Ishikawa (cell line): ENCODE measurements at regions not wholly inside any gene's neighbourhood (a gene's known extent, or its start where the extent isn't known, plus 50 kb on each side); places are given as distances from the start of the nearest gene placed in this dataset.

ENCODE experiments used
- CEBPB ChIP-seq: IDR thresholded peaks from 2 replicates; pipeline ENCODE4 v1.6.1; 2012
- CREB1 ChIP-seq: IDR thresholded peaks from 2 replicates; pipeline ENCODE4 v1.6.1; 2012; ENCODE audit warnings: low read depth
- EGR1 ChIP-seq: IDR thresholded peaks from 2 replicates; pipeline ENCODE4 v1.6.1; 2012
- EP300 ChIP-seq: IDR thresholded peaks from 2 replicates; pipeline ENCODE4 v1.6.1; 2012; ENCODE audit warnings: borderline replicate concordance
- FOXM1 ChIP-seq: IDR thresholded peaks from 2 replicates; pipeline ENCODE4 v1.6.1; 2012; ENCODE audit warnings: low read depth, borderline replicate concordance
- NFIC ChIP-seq: IDR thresholded peaks from 2 replicates; pipeline ENCODE4 v1.6.1; 2012
- RAD21 ChIP-seq: IDR thresholded peaks from 2 replicates; pipeline ENCODE4 v1.6.1; 2012; ENCODE audit warnings: low read depth
- TAF1 ChIP-seq: IDR thresholded peaks from 2 replicates; pipeline ENCODE4 v1.6.1; 2012; ENCODE audit warnings: low read depth, mild to moderate bottlenecking
- TCF12 ChIP-seq: IDR thresholded peaks from 2 replicates; pipeline ENCODE4 v1.6.1; 2012; ENCODE audit warnings: low read depth
- TEAD4 ChIP-seq: IDR thresholded peaks from 2 replicates; pipeline ENCODE4 v1.6.1; 2012
- USF1 ChIP-seq: IDR thresholded peaks from 2 replicates; pipeline ENCODE4 v1.6.1; 2012
- YY1 ChIP-seq: IDR thresholded peaks from 2 replicates; pipeline ENCODE4 v1.6.1; 2012; ENCODE audit warnings: low read depth
- ZBTB7A ChIP-seq: IDR thresholded peaks from 2 replicates; pipeline ENCODE4 v1.6.1; 2012; ENCODE audit warnings: low read depth
- TF ChIP-seq, protein P1 (sequence below): IDR thresholded peaks from 2 replicates; pipeline ENCODE4 v1.6.1; 2012; ENCODE audit warnings: low read depth, mild to moderate bottlenecking
- TF ChIP-seq, protein P2 (sequence below): IDR thresholded peaks from 2 replicates; pipeline ENCODE4 v1.6.1; 2012

DNA sequence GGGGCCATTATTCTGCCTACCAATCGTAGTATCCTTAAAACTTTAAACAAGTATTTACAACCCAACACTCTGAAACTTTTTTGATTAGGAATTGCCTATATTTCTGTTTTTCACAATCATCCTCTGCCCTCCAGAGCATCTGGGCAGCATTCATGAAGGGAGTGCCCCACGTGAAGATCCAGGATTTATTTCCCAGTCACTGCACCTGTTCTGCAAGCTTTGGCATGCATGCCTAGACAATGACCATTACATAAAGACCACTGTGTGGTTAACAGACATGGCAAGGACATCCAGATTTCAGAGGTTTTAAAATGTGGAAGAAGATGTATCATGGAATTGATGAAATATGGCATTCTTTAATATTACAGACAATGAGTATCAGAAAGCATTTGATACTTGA, 1083.8 kb downstream of the TBC1D22A start:
- TF ChIP-seq FOXM1 (no peak), ZBTB7A (no peak), RAD21 (no peak), CREB1 (no peak), EGR1 (no peak), YY1 (no peak), TEAD4 (no peak), TCF12 (no peak), CEBPB (no peak), NFIC (no peak), EP300 (no peak), TAF1 (no peak), USF1 (no peak)
- TF ChIP-seq, protein P1, sequence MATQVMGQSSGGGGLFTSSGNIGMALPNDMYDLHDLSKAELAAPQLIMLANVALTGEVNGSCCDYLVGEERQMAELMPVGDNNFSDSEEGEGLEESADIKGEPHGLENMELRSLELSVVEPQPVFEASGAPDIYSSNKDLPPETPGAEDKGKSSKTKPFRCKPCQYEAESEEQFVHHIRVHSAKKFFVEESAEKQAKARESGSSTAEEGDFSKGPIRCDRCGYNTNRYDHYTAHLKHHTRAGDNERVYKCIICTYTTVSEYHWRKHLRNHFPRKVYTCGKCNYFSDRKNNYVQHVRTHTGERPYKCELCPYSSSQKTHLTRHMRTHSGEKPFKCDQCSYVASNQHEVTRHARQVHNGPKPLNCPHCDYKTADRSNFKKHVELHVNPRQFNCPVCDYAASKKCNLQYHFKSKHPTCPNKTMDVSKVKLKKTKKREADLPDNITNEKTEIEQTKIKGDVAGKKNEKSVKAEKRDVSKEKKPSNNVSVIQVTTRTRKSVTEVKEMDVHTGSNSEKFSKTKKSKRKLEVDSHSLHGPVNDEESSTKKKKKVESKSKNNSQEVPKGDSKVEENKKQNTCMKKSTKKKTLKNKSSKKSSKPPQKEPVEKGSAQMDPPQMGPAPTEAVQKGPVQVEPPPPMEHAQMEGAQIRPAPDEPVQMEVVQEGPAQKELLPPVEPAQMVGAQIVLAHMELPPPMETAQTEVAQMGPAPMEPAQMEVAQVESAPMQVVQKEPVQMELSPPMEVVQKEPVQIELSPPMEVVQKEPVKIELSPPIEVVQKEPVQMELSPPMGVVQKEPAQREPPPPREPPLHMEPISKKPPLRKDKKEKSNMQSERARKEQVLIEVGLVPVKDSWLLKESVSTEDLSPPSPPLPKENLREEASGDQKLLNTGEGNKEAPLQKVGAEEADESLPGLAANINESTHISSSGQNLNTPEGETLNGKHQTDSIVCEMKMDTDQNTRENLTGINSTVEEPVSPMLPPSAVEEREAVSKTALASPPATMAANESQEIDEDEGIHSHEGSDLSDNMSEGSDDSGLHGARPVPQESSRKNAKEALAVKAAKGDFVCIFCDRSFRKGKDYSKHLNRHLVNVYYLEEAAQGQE, result no peak
- TF ChIP-seq, protein P2, sequence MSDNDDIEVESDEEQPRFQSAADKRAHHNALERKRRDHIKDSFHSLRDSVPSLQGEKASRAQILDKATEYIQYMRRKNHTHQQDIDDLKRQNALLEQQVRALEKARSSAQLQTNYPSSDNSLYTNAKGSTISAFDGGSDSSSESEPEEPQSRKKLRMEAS, result no peak

GRCh38 chr22:47842119-47842518, 1079.7 kb downstream of the TBC1D22A start:
- no peak; the same call in 1 of the 2 replicates for TF ChIP-seq RAD21
- no peak for TF ChIP-seq TEAD4
- no peak for TF ChIP-seq TAF1
- no peak for TF ChIP-seq CREB1
- TF ChIP-seq, protein P1, result no peak
- no peak for TF ChIP-seq ZBTB7A

DNA sequence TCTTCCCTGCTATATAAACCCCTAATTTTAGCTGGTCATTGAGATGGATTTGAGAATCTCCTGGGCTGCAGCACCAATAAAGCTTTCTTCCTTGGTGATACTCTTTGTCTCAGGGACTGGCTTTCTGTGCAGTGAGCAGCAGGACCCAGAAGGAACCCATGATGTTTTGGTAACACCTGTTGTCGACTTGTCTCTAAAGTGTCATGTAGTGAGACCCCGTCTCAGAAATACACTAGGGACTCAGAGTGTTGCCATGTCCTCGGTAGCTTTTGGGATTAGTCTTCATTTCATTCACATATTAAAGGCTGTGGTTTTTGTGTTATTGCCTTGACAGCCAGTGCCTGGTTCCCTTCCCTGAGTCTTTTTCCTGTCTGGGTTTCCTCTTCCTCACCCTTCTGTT, 1078.7 kb downstream of the TBC1D22A start:
- TF ChIP-seq EP300, result no peak
- TF ChIP-seq NFIC, result no peak
- TF ChIP-seq TCF12, result no peak
- no peak for TF ChIP-seq TEAD4
- TF ChIP-seq TAF1, result no peak
- TF ChIP-seq FOXM1, result no peak
- TF ChIP-seq USF1, result no peak
- TF ChIP-seq EGR1, result no peak
- TF ChIP-seq, protein P1, result no peak
- TF ChIP-seq CEBPB, result no peak
- no peak for TF ChIP-seq YY1
- no peak for TF ChIP-seq CREB1
- TF ChIP-seq, protein P2, result no peak
- no peak for TF ChIP-seq RAD21
- no peak for TF ChIP-seq ZBTB7A

- TF ChIP-seq RAD21, result no peak
- TF ChIP-seq TCF12, result no peak
- TF ChIP-seq CEBPB, result no peak
- no peak for TF ChIP-seq CREB1
- no peak for TF ChIP-seq TEAD4
- TF ChIP-seq ZBTB7A, result no peak
- TF ChIP-seq EP300, result no peak
- TF ChIP-seq, protein P2, result no peak
- no peak for TF ChIP-seq YY1
- no peak for TF ChIP-seq NFIC
- TF ChIP-seq TAF1, result no peak
- TF ChIP-seq EGR1, result no peak
- TF ChIP-seq, protein P1, result no peak
- no peak for TF ChIP-seq USF1
- no peak for TF ChIP-seq FOXM1
These were observed 1077.3 kb downstream of the TBC1D22A start for GRCh38 chr22:47839595-47840227.
